DND-41 (cell line): ENCODE measurements at regions not wholly inside any gene's neighbourhood (a gene's known extent, or its start where the extent isn't known, plus 50 kb on each side); places are given as distances from the start of the nearest gene placed in this dataset.

ENCODE experiments used
- ATAC-seq: fragments of 200-7000 bp; cut with Tn5 transposase; 3 replicates; pipeline ENCODE4 v1.9.1; 2021; ENCODE audit warnings: low read depth; ENCODE audit not compliant: insufficient read depth
- DNase-seq: peaks from one replicate; pipeline ENCODE4 v3.0.0-alpha.2; 2020
- H2AFZ ChIP-seq: 2 replicates; pipeline ENCODE4 v1.6.0; 2012; ENCODE audit warnings: low read depth, low read length
- H3K27ac ChIP-seq: 2 replicates; pipeline ENCODE4 v1.5.1; 2012; ENCODE audit warnings: low read length, inconsistent platforms
- H3K27me3 ChIP-seq: fragments of 200-600 bp; sonication (generic); 2 replicates; pipeline ENCODE4 v1.6.0; 2012; ENCODE audit warnings: low read length, mild to moderate bottlenecking, inconsistent platforms; ENCODE audit not compliant: insufficient read depth, poor library complexity
- H3K36me3 ChIP-seq: 2 replicates; pipeline ENCODE4 v1.5.1; 2012; ENCODE audit warnings: low read length, inconsistent platforms; ENCODE audit not compliant: insufficient read depth
- H3K4me1 ChIP-seq: 2 replicates; pipeline ENCODE4 v1.5.1; 2012; ENCODE audit warnings: mild to moderate bottlenecking, low read length; ENCODE audit not compliant: insufficient read depth
- H3K4me2 ChIP-seq: 2 replicates; pipeline ENCODE4 v1.6.0; 2012; ENCODE audit warnings: mild to moderate bottlenecking, moderate library complexity, low read length, inconsistent platforms; ENCODE audit not compliant: insufficient read depth
- H3K4me3 ChIP-seq, 2 experiments: fragments of 200-600 bp in 1 of 2; shearing (Covaris generic) in 1 of 2; 2 replicates each; pipeline ENCODE4 v1.5.1; 2012 to 2016; ENCODE audit warnings: inconsistent platforms in 2 of 2, low read length in 2 of 2, mild to moderate bottlenecking in 2 of 2, low read depth in 1 of 2, moderate library complexity in 1 of 2
- H3K79me2 ChIP-seq: 2 replicates; pipeline ENCODE4 v1.6.0; 2012; ENCODE audit warnings: low read length, inconsistent platforms; ENCODE audit not compliant: insufficient read depth
- H3K9ac ChIP-seq: 2 replicates; pipeline ENCODE4 v1.6.0; 2012; ENCODE audit warnings: low read depth, mild to moderate bottlenecking, inconsistent platforms, low read length, moderate library complexity
- H3K9me3 ChIP-seq: 2 replicates; pipeline ENCODE4 v1.5.1; 2012; ENCODE audit warnings: low read length, moderate library complexity, mild to moderate bottlenecking, inconsistent platforms; ENCODE audit not compliant: insufficient read depth, severe bottlenecking
- H4K20me1 ChIP-seq: 2 replicates; pipeline ENCODE4 v1.6.0; 2012; ENCODE audit warnings: low read length; ENCODE audit not compliant: insufficient read depth
- CTCF ChIP-seq: IDR thresholded peaks from 2 replicates; pipeline ENCODE4 v1.5.1; 2012; ENCODE audit warnings: borderline replicate concordance, low read length, moderate library complexity, mild to moderate bottlenecking; ENCODE audit not compliant: poor library complexity, severe bottlenecking; ENCODE audit errors: extremely low read depth
- EZH2 ChIP-seq: IDR thresholded peaks from 3 replicates; pipeline ENCODE4 v1.6.1; 2012; ENCODE audit warnings: borderline replicate concordance, low read depth, mild to moderate bottlenecking, moderate library complexity, low read length, inconsistent platforms; ENCODE audit not compliant: severe bottlenecking

- ATAC-seq: no peak
- no peak overlapping the region for H3K27ac ChIP-seq
- H3K9ac ChIP-seq: no peak overlapping the region
- H3K4me1 ChIP-seq: peaks cover 10% of the 10 kb centered on the region
- H3K4me2 ChIP-seq: no peak overlapping the region
- no peak overlapping the region for H2AFZ ChIP-seq
- DNase-seq: no peak
- no peak overlapping the region for H3K4me3 ChIP-seq
- H3K79me2 ChIP-seq: no peaks in the 10 kb centered on the region
- no peaks in the 10 kb centered on the region for H3K9me3 ChIP-seq
- no peaks in the 10 kb centered on the region for H3K27me3 ChIP-seq
- no peaks in the 10 kb centered on the region for H3K36me3 ChIP-seq
- no peak for TF ChIP-seq EZH2
- no peak for TF ChIP-seq CTCF
- H4K20me1 ChIP-seq: no peaks in the 10 kb centered on the region
Measured at GRCh38 chr6:53433951-53434285, 85.2 kb upstream of the ELOVL5 start.

GRCh38 chr6:53433261-53433950 is 84.7 kb upstream of the ELOVL5 start:
- Histone ChIP-seq H3K4me3 (no peak overlapping the region), H2AFZ (no peak overlapping the region), H3K36me3 (no peaks in the 10 kb centered on the region), H3K4me2 (no peak overlapping the region), H3K27me3 (no peaks in the 10 kb centered on the region), H3K27ac (no peak overlapping the region), H3K9ac (no peak overlapping the region), H4K20me1 (no peaks in the 10 kb centered on the region), H3K4me1 (peaks cover 10% of the 10 kb centered on the region), H3K79me2 (no peaks in the 10 kb centered on the region), H3K9me3 (no peaks in the 10 kb centered on the region)
- TF ChIP-seq CTCF: no peak
- TF ChIP-seq EZH2: no peak
- ATAC-seq (no peak), DNase-seq (no peak)

- no peak for TF ChIP-seq EZH2
- no peak for TF ChIP-seq CTCF
- Histone ChIP-seq H3K36me3 (no peaks in the 10 kb centered on the region), H4K20me1 (no peaks in the 10 kb centered on the region), H2AFZ (no peak overlapping the region), H3K4me3 (no peak overlapping the region), H3K9ac (no peak overlapping the region), H3K27me3 (no peaks in the 10 kb centered on the region), H3K4me2 (no peak overlapping the region), H3K79me2 (no peaks in the 10 kb centered on the region), H3K9me3 (no peaks in the 10 kb centered on the region), H3K4me1 (peaks cover 10% of the 10 kb centered on the region), H3K27ac (no peak overlapping the region)
- DNase-seq (no peak), ATAC-seq (no peak)
Measured at GRCh38 chr6:53432318-53433161, 83.8 kb upstream of the ELOVL5 start.
